WTC11 (cell line): ENCODE measurements at regions not wholly inside any gene's neighbourhood (a gene's known extent, or its start where the extent isn't known, plus 50 kb on each side); places are given as distances from the start of the nearest gene placed in this dataset.

Source experiments
- ATAC-seq: fragments of 200-7000 bp; cut with Tn5 transposase; 2 replicates; pipeline ENCODE4 v1.10.0; 2021; ENCODE audit warnings: mild to moderate bottlenecking, moderate library complexity
- CTCF ChIA-PET: fragments of 300-600 bp; sonication (Branson Sonifier 250); formaldehyde crosslinking; loops from one replicate; lab custom pipeline; 2021; ENCODE audit warnings: antibody characterized with exemption; lab: Charles Lee
- POLR2A ChIA-PET: fragments of 350-600 bp; sonication (Branson Sonifier 250); formaldehyde crosslinking; loops from one replicate; lab custom pipeline; 2021; ENCODE audit warnings: antibody characterized with exemption; lab: Charles Lee
- DNase-seq: peaks from one replicate; pipeline ENCODE4 v3.0.0; 2021; ENCODE audit warnings: low spot score
- H3K27ac Mint-ChIP-seq: 2 replicates; pipeline ENCODE4 v1.8.0; 2021; ENCODE audit warnings: mixed read lengths
- H3K27me3 Mint-ChIP-seq: 2 replicates; pipeline ENCODE4 v1.8.0; 2021; ENCODE audit warnings: low read depth, mild to moderate bottlenecking, moderate library complexity, mixed read lengths
- H3K36me3 Mint-ChIP-seq: 2 replicates; pipeline ENCODE4 v1.8.0; 2021; ENCODE audit warnings: mixed read lengths
- H3K4me1 Mint-ChIP-seq: 2 replicates; pipeline ENCODE4 v1.8.0; 2022; ENCODE audit warnings: mixed read lengths
- H3K4me3 Mint-ChIP-seq: 2 replicates; pipeline ENCODE4 v1.8.0; 2021; ENCODE audit warnings: mild to moderate bottlenecking, moderate library complexity, mixed read lengths
- H3K9me3 Mint-ChIP-seq: 2 replicates; pipeline ENCODE4 v1.8.0; 2021; ENCODE audit warnings: mixed read lengths
- AFF4 ChIP-seq: sonication (generic); formaldehyde crosslinking; IDR thresholded peaks from 2 replicates; pipeline ENCODE4 v1.8.1; 2023; ENCODE audit warnings: mild to moderate bottlenecking, missing genetic modification reagents, borderline replicate concordance
- ARID4B ChIP-seq: sonication (generic); formaldehyde crosslinking; IDR thresholded peaks from 2 replicates; pipeline ENCODE4 v1.8.0; 2023; ENCODE audit warnings: missing genetic modification reagents, mild to moderate bottlenecking, borderline replicate concordance
- ATF1 ChIP-seq: sonication (generic); formaldehyde crosslinking; IDR thresholded peaks from 2 replicates; pipeline ENCODE4 v1.8.1; 2023; ENCODE audit warnings: mild to moderate bottlenecking, moderate library complexity, missing genetic modification reagents
- CDX4 ChIP-seq: fragments of 250-450 bp; sonication (Bioruptor Pico); IDR thresholded peaks from 2 replicates; pipeline ENCODE4 v1.9.0; 2021; ENCODE audit warnings: moderate library complexity, mild to moderate bottlenecking, inconsistent platforms, borderline replicate concordance
- FOXP1 ChIP-seq: sonication (generic); formaldehyde crosslinking; IDR thresholded peaks from 2 replicates; pipeline ENCODE4 v1.8.0; 2022; ENCODE audit warnings: missing genetic modification reagents, mild to moderate bottlenecking, moderate library complexity, borderline replicate concordance
- IRF2 ChIP-seq: sonication (generic); formaldehyde crosslinking; IDR thresholded peaks from 2 replicates; pipeline ENCODE4 v1.8.0; 2022; ENCODE audit warnings: low read depth, missing genetic modification reagents, borderline replicate concordance
- KAT7 ChIP-seq: sonication (generic); formaldehyde crosslinking; IDR thresholded peaks from 2 replicates; pipeline ENCODE4 v1.8.1; 2023; ENCODE audit warnings: missing genetic modification reagents, mild to moderate bottlenecking, borderline replicate concordance
- NFE2L1 ChIP-seq: sonication (generic); formaldehyde crosslinking; IDR thresholded peaks from 2 replicates; pipeline ENCODE4 v1.8.1; 2023; ENCODE audit warnings: missing genetic modification reagents
- OVOL2 ChIP-seq: fragments of 250-450 bp; sonication (Bioruptor Pico); IDR thresholded peaks from 2 replicates; pipeline ENCODE4 v1.9.0; 2021; ENCODE audit warnings: mild to moderate bottlenecking, borderline replicate concordance
- RELA ChIP-seq: sonication (generic); formaldehyde crosslinking; IDR thresholded peaks from 2 replicates; pipeline ENCODE4 v1.8.1; 2022; ENCODE audit warnings: missing genetic modification reagents, mild to moderate bottlenecking, borderline replicate concordance
- SMAD4 ChIP-seq: sonication (generic); formaldehyde crosslinking; IDR thresholded peaks from 2 replicates; pipeline ENCODE4 v1.8.0; 2022; ENCODE audit warnings: mild to moderate bottlenecking, missing genetic modification reagents
- SP1 ChIP-seq: sonication (generic); formaldehyde crosslinking; conservative IDR thresholded peaks from 2 replicates; pipeline ENCODE4 v1.8.1; 2022; ENCODE audit warnings: missing genetic modification reagents
- TEAD1 ChIP-seq: sonication (generic); formaldehyde crosslinking; IDR thresholded peaks from 2 replicates; pipeline ENCODE4 v1.8.0; 2022; ENCODE audit warnings: mild to moderate bottlenecking, missing genetic modification reagents
- ZNF263 ChIP-seq: sonication (generic); formaldehyde crosslinking; IDR thresholded peaks from 2 replicates; pipeline ENCODE4 v1.8.1; 2022; ENCODE audit warnings: low read depth, mild to moderate bottlenecking, moderate library complexity, missing genetic modification reagents
- TF ChIP-seq, protein P1 (sequence below): sonication (generic); formaldehyde crosslinking; IDR thresholded peaks from 2 replicates; pipeline ENCODE4 v1.8.1; 2023; ENCODE audit warnings: mild to moderate bottlenecking, moderate library complexity, missing genetic modification reagents
- TF ChIP-seq, protein P2 (sequence below): sonication (generic); formaldehyde crosslinking; IDR thresholded peaks from 2 replicates; pipeline ENCODE4 v1.8.1; 2022; ENCODE audit warnings: low read depth, missing genetic modification reagents, borderline replicate concordance
- TF ChIP-seq, protein P3 (sequence below): sonication (generic); formaldehyde crosslinking; IDR thresholded peaks from 2 replicates; pipeline ENCODE4 v1.8.1; 2022; ENCODE audit warnings: missing genetic modification reagents, borderline replicate concordance
- TF ChIP-seq, protein P4 (sequence below): fragments of 250-450 bp; sonication (Bioruptor Pico); IDR thresholded peaks from 2 replicates; pipeline ENCODE4 v1.9.0; 2021; ENCODE audit warnings: mild to moderate bottlenecking
- TF ChIP-seq, protein P5 (sequence below): sonication (generic); formaldehyde crosslinking; IDR thresholded peaks from 2 replicates; pipeline ENCODE4 v1.8.0; 2022; ENCODE audit warnings: mild to moderate bottlenecking, missing genetic modification reagents

- H3K4me1 Mint-ChIP-seq = peaks cover 4% of the 10 kb centered on the region
- no peaks in the 10 kb centered on the region for H3K27me3 Mint-ChIP-seq
- ChIA-PET CTCF (no interaction called here), POLR2A (no interaction called here)
- H3K36me3 Mint-ChIP-seq = peaks cover 24% of the 10 kb centered on the region
- no peak overlapping the region for H3K4me3 Mint-ChIP-seq
- DNase-seq (no peak), ATAC-seq (no peak)
- H3K9me3 Mint-ChIP-seq = peaks cover 49% of the 10 kb centered on the region
- H3K27ac Mint-ChIP-seq = no peak overlapping the region
- TF ChIP-seq RELA (no peak), SP1 (no peak), OVOL2 (no peak), CDX4 (CRISPR knock-in tag) (no peak), ZNF263 (CRISPR knock-in tag) (no peak), SMAD4 (CRISPR knock-in tag) (no peak), FOXP1 (CRISPR knock-in tag) (no peak), TEAD1 (CRISPR knock-in tag) (no peak), IRF2 (CRISPR knock-in tag) (no peak), ATF1 (CRISPR knock-in tag) (no peak)
- TF ChIP-seq, protein P1, sequence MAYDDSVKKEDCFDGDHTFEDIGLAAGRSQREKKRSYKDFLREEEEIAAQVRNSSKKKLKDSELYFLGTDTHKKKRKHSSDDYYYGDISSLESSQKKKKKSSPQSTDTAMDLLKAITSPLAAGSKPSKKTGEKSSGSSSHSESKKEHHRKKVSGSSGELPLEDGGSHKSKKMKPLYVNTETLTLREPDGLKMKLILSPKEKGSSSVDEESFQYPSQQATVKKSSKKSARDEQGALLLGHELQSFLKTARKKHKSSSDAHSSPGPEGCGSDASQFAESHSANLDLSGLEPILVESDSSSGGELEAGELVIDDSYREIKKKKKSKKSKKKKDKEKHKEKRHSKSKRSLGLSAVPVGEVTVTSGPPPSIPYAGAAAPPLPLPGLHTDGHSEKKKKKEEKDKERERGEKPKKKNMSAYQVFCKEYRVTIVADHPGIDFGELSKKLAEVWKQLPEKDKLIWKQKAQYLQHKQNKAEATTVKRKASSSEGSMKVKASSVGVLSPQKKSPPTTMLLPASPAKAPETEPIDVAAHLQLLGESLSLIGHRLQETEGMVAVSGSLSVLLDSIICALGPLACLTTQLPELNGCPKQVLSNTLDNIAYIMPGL = no peak
- TF ChIP-seq, protein P2, sequence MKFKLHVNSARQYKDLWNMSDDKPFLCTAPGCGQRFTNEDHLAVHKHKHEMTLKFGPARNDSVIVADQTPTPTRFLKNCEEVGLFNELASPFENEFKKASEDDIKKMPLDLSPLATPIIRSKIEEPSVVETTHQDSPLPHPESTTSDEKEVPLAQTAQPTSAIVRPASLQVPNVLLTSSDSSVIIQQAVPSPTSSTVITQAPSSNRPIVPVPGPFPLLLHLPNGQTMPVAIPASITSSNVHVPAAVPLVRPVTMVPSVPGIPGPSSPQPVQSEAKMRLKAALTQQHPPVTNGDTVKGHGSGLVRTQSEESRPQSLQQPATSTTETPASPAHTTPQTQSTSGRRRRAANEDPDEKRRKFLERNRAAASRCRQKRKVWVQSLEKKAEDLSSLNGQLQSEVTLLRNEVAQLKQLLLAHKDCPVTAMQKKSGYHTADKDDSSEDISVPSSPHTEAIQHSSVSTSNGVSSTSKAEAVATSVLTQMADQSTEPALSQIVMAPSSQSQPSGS (CRISPR knock-in tag) = no peak
- TF ChIP-seq, protein P3, sequence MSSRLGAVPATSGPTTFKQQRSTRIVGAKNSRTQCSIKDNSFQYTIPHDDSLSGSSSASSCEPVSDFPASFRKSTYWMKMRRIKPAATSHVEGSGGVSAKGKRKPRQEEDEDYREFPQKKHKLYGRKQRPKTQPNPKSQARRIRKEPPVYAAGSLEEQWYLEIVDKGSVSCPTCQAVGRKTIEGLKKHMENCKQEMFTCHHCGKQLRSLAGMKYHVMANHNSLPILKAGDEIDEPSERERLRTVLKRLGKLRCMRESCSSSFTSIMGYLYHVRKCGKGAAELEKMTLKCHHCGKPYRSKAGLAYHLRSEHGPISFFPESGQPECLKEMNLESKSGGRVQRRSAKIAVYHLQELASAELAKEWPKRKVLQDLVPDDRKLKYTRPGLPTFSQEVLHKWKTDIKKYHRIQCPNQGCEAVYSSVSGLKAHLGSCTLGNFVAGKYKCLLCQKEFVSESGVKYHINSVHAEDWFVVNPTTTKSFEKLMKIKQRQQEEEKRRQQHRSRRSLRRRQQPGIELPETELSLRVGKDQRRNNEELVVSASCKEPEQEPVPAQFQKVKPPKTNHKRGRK (CRISPR knock-in tag) = no peak
These were observed 102.9 kb upstream of the LRRN1 start for GRCh38 chr3:3696345-3696744.

DNA sequence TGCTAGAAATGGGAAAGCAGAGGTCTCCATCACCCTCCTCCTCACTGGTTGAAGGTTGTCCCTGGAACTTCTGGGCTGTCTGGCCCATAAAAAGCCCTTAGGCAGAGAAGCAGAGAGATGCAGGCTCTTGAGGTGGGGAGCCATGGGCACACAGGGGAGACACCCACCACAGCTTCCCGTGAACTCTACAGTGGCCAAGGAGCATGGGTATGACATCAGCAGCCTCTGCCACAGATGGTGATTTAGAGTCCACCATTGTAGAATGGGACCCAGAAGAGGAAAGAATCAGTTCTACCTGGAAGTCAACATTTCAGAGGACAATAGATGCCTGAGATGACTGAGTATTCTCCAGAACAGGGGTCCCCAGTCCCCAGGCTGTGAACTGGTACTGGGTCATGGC, 105.6 kb upstream of the LRRN1 start:
- Mint-ChIP-seq H3K27ac (no peak overlapping the region), H3K27me3 (no peaks in the 10 kb centered on the region), H3K9me3 (peaks cover 52% of the 10 kb centered on the region), H3K36me3 (peaks cover 20% of the 10 kb centered on the region), H3K4me3 (no peak overlapping the region), H3K4me1 (no peaks in the 10 kb centered on the region)
- ChIA-PET CTCF (no interaction called here), POLR2A (no interaction called here)
- DNase-seq (no peak), ATAC-seq (no peak)
- TF ChIP-seq, protein P4, sequence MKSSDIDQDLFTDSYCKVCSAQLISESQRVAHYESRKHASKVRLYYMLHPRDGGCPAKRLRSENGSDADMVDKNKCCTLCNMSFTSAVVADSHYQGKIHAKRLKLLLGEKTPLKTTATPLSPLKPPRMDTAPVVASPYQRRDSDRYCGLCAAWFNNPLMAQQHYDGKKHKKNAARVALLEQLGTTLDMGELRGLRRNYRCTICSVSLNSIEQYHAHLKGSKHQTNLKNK (CRISPR knock-in tag) = no peak
- TF ChIP-seq NFE2L1 (CRISPR knock-in tag) (no peak), AFF4 (no peak), ARID4B (CRISPR knock-in tag) (no peak), OVOL2 (no peak), KAT7 (no peak)
- TF ChIP-seq, protein P5, sequence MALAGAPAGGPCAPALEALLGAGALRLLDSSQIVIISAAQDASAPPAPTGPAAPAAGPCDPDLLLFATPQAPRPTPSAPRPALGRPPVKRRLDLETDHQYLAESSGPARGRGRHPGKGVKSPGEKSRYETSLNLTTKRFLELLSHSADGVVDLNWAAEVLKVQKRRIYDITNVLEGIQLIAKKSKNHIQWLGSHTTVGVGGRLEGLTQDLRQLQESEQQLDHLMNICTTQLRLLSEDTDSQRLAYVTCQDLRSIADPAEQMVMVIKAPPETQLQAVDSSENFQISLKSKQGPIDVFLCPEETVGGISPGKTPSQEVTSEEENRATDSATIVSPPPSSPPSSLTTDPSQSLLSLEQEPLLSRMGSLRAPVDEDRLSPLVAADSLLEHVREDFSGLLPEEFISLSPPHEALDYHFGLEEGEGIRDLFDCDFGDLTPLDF (CRISPR knock-in tag) = no peak
